Stimulated activated CD4-positive, alpha-beta T cell treated with anti-CD3 and anti-CD28 coated beads, Interleukin-15, amount 100 ng/mL, for 24 hours (primary cell): ENCODE measurements at regions not wholly inside any gene's neighbourhood (a gene's known extent, or its start where the extent isn't known, plus 50 kb on each side); places are given as distances from the start of the nearest gene placed in this dataset.
"Not testable (repeated sequence)": the region's sequence is repeated elsewhere in the genome, so short reads cannot be mapped to it uniquely, and the experiment has no call there.

Experiments
- DNase-seq: peaks from one replicate; pipeline ENCODE4 v3.0.0-alpha.2; 2020

DNA sequence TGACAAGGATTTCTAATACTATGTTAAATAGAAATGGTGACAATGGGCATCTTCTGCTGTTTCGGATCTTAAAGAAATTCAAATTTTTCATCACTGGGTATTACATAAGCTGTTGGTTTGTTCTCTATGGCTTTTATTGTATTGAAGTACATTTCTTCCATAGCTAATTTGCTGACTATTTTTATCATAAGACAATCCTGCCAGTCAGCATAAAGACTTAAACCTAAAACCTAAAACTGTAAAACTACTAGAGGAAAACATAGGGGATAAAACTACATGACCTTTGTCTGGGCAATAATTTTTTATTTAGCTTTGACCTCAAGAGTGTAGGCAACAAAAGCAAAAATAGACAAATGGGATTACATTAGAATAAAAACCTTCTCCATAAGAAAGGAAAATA is 1017.4 kb downstream of the SI start:
- no peak for DNase-seq

DNA sequence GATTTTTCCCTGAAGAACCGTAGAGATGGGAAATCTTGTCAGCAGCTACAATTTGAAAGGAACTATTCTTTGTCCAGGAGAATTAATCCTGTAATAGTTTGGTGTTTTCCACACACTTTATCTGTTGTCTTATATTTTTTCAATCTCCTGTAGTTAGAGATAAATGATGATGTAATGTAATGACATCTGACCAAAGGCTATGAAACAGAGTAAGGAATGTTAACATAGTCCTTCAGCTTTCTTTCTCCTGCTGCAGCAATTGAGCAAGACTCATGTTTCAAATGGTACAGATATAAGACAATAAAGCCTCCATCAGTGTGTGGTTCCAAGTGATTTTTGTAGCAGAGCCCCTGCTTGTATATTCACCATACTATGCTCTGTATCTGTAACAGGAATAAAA is 1028.4 kb downstream of the SI start:
- no peak for DNase-seq

DNA sequence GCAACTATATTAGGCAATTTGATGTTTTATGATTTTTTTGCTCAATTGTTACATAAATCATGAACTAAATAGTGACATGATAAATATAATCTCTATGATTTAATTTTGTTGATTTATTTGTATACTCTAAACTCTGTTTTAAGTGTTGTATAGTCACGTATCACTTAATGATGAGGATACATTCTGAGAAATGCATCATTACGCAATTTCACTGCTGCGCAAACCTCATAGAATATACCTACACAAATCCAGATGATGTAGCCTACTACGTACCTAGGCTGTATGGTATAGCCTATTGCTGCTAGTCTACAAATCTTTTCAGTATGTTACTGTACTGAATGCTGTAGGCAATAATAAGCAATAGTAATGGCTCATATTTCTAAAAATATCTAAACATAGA is 1029.8 kb downstream of the SI start:
- no peak for DNase-seq

DNA sequence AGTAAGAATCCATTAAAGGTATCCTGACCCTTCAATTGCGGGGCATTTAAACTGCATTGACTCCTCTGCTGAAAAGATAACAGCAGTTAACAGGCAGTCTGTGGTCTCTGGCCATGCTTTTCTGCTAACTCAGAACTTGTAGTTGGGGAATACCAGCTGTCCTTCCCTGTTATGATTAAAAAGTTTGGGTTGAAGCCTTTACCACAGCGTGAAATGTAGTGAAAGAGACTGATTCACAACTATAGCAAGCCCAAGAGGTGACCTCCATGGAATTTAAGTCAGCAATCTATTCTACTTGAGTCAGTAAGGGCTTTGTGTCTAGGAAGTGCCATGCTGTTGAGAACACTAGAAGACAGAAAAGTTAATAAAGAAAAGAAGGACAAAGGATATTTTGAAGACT is 1037.3 kb downstream of the SI start:
- no peak for DNase-seq

DNA sequence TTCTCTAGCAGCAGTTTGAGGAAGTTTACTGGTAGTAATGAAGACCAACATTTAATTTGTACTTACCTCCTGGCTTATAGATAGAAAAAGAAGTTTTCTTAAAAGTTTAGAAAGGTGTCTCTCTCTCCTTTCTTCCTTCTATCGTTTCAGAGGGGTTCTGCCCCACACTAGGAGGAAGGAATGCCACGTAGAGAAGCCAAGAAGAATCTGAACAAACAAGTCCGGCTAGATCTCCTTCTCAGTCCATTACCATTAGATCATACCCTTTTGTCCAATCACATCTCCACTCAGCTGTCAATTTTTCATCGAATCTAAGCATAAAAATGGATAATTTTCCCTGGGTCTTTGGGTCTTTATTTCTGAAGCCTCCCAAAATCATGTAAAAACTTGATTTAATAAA is 1048.1 kb downstream of the SI start:
- no peak for DNase-seq

DNA sequence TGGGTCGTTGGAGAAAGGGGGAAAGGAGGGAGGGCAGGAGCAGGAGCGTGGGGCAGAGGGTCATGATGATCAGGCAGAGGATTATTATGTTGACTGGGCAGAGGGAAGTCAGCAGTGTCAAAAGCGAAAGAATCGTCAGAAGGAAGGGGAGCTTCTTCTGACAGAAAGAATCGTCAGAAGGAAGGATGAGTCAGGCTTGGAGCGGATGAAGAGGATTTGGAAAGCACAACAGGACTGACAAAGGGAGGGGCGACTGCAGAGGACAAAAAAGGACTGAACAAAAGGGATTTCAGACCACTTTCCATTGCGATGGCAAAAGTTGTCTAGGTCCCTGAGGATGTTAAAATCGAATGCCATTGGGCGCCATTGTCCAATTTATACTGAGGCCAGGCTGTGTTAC is 1053.5 kb downstream of the SI start:
- DNase-seq: no peak

DNA sequence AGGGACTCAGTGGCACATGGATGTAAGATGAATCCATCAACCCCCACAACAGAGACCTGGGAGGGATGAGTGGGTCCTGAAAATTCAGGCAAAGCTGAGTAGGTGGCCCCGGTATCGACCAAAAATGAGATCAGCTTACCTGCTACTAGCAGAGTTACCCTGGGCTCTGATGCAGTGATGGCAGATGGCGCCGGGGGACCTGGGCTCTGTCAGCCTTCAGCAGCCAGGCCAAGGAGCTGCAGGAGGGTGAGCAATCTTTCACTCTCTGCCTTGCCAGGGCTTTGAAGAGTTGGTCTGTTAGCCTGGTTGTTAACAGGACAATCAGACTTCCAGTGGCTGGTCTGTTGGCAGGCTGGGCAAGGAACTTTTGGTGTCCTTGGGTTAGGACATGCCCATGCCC is 1054.8 kb downstream of the SI start:
- DNase-seq: no peak

DNA sequence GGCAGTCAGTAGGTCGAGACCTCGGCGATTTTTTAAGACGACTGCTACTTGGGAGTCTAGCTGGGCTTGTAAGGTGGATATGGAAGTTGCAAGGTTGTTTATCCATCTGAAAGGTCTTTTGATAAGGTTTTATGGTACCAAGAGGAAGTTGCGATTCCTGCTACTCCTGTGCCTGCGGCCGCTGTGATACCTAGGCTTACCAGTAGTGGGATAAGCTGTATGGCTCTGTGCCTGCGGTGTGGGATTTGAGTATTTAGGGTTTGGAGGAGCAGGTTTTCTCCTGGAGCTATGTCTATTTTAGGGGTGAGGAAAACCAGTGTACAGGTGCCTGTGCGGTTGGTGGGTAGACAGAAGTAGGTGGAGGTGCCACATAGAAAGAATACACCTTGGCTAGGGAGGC is 1059.8 kb downstream of the SI start:
- no peak for DNase-seq

DNA sequence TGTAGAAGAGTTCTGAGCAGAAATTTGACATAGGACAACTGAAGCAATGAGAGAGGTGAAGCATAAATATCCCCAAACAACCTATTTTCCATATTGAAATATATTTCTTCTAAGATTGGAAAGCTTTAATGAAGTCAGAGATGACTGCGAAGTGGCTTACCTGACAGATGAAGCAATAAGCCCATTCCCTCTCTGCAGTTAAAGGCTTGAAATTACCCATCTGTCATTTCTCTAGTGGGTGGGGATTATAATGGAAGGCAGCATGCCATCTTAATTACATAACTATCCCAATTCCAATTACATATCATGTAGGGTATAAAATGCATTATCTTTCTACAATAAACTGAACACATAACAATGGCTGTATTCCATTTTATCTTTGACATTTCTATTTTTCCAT is 1070.5 kb downstream of the SI start:
- DNase-seq: no peak

DNA sequence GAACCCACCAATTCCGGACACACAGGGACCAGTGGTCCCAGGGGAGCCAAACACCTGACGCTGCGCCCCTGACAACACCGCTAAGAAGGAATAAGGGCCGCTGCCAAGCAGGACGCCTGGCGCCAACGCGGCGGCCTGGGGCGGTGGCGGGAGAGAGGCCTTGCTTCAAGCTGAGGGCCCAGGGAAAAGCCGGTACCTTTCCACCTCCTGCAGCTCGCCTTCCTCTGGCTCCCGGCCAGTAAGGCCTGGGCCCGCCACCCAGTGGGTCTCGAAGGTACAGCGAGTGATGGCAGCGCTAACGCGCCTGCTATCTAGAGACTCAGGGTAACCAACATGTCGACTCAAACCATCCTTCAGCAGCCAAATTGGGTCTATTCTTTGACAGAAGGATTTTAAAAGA is 1074.1 kb downstream of the SI start:
- DNase-seq: no peak

DNA sequence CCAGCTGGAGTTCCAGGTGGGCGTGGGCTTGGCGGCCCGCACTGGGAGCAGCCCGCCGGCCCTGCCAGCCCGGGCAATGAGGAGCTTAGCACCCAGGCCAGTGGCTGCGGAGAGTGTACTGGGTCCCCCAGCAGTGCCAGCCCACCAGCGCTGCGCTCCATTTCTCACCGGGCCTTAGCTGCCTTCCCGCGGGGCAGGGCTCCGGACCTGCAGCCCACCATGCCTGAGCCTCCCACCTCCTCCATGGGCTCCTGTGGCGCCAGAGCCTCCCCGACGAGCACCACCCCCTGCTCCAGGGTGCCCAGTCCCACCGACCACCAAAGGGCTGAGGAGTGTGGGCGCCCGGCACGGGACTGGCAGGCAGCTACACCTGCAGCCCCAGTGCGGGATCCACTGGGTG is 1075.3 kb downstream of the SI start:
- not testable (repeated sequence) for DNase-seq

DNA sequence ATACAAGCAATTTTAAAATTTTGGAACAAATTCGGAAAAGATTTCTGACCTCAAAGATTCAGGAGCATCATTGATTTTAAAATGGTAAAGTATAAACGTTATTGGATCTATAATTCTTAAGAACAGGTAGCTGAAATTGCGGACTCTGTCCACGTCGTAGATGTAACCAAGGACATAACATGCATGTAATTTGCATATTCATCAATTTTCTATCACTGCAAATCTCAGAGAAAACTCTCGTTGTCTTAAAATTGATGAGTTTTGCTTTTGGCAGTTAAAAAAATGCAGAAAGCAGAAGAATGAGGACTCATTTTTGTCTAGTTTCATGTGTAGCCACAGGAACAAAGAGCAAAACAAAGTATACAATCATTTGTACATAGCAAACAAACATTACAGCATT is 1094.4 kb downstream of the SI start:
- DNase-seq: no peak

DNA sequence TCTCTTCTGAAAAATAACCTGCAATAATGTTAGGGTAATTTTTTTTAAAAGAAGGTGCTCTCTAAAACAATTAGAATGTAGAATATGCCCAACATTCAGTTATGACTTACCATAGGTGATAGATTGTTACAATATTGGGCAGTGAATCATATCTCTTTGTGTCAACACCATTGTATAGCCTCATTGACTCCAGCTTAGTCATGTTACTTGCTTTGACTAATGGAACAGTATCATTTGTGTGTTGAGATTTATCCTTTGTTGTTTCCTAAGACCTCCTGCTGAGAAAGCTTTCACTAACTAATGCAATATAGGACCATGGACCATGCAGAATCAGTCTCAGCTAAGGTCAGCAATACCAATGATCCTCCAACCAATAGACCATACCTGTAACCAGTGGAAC is 1106.4 kb downstream of the SI start:
- no peak for DNase-seq

DNA sequence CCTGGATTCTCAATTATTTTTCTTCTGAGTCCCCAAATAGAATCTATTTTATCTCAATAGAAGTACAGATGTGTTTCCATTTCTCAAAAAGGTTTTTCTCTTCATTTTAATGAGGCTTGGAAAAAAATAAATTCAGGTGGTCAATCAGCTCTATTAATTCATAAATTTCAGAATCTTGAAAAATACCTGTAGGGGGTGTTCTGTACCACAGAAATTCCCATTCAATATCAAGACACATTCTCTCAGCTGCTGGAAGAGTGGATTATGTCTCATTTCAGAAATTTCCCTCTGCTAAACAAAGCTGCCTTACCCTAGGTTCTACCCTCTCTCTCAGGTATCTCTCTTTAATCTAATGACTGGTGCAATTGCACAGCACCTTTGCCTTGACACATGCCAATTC is 1121.2 kb downstream of the SI start:
- no peak for DNase-seq

DNA sequence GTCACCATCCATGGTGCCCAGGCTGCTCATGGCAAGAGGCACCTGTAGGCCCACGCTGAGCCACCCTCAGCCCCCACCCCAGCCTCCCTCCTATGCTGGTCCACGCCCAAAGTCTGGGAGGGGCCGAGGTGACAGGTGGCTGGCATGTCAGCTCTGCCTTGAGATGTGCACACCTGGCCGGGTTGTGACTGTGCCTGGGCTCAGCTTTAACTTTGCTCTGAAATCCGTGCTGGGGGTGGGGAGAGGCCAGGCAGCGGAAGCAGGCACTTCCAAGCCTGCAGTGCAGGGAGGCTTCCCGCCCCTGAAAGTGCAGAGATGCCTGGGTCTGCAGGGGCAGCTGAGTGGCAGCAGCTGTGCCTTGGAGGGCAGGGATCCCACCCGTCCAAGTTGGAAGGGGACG is 1124.8 kb downstream of the SI start:
- no peak for DNase-seq

DNA sequence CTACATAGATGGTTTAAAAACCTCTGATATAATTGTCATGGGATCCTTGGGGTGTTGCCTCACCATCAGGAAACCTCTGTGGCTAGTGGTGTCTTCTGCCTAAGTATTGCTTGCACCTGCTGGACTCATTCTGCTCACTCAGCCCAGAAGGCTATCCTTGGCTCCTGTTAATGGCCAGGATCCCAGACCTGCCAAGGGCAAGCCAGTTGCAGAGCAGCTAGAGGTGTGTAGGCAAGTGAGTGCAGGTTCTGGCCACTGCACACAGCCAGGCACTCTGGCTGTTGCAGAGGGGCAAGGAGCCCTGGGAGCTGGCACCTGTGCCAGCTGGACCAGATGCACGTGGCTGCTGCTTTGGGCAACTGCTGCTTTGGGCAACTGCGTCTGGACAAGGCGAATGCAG is 1125.8 kb downstream of the SI start:
- DNase-seq: no peak

DNA sequence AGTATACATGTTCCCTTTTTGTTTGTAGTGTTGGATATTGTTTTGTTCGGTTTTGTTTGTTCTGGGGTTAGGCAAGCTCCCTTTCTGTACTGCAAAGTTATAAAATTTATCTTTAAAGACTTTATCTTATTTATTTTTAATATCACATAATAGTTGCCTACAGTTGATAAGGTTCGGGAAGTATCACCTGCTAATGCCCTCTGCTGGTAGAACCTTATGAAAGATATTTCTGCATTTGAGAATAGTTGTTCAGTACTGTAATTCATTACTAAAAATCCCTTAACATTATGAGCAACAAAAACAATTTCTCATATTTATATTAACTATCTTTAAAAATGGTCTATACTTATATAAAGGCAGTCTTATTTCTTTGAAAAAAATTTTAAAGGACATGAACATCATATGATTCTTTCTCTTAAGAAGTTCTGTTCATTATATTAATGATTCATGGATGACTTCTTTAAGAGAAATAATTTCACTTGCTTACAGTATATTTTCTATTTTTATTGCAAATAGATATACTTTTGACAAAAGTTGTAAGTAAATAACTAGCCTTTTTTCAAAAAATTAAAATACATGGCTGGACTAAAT is 1126.8 kb downstream of the SI start:
- no peak for DNase-seq

DNA sequence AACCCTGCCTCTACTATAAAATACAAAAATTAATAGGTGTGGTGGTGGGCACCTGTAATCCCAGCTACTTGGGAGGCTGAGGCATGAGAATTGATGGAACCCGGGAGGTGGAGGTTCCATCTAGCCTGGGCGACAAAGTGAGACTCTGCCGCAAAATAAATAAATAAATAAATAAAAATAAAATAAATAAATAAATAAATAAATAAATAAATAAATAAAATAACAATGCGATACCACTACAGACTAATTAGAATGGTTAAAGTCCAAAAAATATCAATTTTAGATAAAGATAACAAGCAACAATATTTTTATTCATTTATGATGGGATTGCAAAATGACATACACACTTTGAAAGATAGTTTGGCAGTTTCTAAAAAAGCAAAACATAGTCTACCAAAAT is 1131.5 kb downstream of the SI start:
- no peak for DNase-seq

DNA sequence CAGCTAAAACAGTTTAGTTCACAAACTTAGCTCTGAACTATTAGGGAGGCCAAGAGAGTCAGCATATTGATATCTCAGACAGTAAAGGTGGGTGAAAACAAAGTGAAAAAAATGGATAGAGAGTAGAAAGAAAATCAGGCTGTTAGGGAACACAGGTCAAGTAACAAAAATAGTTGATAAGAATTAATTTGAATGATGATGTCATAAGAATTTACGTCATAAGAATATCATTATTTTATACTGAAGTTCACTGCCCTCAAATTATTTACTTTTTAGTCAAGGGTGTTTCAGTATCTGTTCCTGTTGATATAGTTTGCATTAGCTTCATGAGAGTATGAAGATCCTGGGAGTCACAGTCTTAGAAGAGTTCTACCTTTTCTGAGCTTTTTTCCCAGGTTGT is 1134.6 kb downstream of the SI start:
- no peak for DNase-seq

DNA sequence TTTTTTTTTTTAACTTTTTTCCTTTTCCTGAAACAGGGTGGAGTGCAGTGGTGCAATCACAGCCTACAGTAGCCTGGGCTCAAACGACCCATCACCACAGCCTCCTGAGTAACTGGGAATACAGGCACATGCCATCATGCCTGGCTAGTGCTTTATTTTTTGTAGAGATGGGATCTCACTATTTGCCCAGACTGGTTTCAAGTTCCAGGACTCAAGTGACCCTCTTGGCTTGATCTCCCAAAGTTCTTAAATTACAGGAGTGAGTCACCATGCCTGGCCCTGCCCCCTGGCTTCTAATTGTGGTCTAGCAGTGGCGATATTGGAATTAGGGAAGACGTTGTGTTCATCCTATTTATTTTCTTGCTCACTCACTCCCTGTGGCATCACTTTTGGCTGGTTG is 1138.4 kb downstream of the SI start:
- no peak for DNase-seq

DNA sequence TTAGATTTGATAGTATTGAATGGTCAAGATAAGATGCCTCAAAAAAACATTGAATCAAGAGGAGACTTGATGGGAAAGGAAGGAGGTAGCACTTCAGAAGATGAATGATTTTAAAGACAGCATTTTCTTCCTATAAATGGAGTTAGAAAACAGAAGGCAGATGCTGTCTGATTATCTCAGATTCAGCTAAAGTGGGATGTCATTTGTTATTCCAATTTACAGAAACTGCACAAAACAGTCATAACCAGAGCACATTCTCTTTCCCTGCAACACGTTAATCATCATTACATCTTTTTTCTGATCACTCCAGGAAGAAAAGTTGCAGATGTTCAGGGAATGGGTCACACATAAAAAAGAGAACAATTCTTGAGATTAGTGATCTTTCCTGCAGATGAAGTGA is 1141.8 kb downstream of the SI start:
- DNase-seq: no peak

DNA sequence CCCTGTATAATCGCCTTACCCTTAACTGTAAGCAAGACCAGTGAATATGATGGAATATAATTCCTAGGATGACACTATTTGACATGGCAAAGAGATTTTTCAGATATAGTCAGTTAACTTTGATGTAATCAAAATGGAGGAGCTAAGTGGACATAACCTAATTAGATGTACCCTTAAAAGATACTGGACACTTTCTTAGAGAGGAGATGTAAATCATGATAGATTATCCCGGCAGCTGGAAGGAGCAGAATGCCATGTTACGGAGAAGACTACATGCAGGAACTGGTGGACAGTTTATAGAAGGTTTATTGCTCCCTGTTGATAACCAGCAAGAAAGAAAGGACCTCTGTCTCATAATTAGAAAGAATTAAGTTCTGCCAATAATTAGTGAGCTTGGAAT is 1142.9 kb downstream of the SI start:
- no peak for DNase-seq

DNA sequence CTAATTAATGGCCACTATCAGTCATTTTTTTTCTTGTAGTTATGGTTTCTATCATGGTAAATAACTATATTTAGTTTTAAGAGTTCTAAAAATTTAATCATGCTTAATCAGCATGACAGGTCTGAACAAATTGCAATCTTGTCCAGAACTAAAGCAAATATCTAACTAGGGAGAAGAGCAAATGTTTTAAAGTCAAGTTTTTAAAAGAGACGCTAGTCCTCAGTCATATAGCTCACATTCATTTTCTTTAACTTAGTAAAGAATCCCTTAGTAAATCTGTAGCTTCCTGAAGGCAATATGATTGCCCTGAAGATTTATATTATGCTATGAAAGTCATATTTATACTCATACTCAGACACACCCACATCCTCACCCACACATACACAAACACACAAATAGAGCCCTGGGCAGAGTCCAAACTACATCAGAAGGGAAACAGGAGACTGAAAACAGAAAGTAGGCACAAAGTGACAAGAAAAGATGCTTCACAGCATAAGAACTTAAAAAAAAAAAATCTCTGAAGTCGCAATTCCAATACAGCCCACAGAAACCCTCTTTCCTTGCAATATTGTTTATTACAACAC is 1149.1 kb downstream of the SI start:
- no peak for DNase-seq

DNA sequence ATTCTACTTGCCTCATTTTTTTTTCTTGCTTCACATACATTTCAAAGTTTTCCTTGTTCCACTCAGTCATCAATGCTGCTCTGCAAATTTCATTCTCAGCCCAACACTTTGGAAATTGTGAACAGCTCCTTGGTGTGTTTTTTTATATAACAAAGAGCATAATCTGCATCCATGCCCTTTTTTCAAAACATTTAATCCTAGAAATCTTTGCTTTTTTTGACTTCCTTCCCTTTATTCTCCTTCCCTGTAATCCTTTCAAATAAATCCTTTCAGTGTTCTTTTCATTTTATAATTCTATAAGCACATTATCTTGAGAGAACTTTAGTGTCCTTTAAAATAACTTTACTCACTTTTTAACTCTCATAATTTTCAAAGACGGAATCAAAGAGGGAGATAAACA is 1150.8 kb downstream of the SI start:
- no peak for DNase-seq

DNA sequence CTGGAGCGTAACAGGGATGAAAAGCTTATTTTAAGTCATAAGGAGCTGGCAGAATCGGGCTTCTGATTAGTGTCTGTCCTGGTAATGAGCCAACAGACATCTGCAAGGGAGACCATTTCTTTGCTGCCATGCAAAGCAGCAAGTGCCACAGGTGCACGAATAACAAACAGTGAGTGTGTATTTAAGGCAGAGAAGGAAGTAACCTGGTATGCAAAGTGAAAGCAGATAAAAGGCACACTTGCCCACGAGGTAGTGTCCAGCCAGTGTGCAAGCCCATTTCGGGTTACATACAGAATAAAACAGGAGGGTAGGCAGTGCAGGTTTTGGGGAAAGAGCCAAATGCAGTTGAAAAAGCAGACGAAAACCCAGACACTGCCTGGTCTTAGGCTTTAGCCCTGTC is 1153.7 kb downstream of the SI start:
- DNase-seq: no peak

DNA sequence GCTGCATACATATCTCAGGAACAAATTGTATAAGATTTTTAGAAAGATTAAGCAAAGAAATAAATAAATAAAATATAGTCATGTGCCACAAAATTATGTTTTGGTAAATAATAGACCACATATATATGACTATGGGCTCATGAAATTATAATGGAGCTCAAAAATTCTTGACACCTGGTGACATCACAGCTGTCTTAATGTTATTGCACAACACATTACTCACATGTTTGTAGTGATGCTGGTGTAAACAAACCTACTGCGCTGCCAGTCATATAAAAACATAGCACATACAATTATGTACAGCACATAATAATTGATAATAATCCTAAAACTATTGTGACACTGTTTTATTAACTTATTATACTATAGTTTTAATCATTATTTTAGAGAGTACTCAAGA is 1159.1 kb downstream of the SI start:
- no peak for DNase-seq
